Effector CD4-positive, alpha-beta T cell (primary cell): ENCODE measurements at regions not wholly inside any gene's neighbourhood (a gene's known extent, or its start where the extent isn't known, plus 50 kb on each side); places are given as distances from the start of the nearest gene placed in this dataset.
"Not testable (repeated sequence)": the region's sequence is repeated elsewhere in the genome, so short reads cannot be mapped to it uniquely, and the experiment has no call there.

Experiments used
- DNase-seq: peaks from one replicate; pipeline ENCODE4 v3.0.0-alpha.2; 2020

DNA sequence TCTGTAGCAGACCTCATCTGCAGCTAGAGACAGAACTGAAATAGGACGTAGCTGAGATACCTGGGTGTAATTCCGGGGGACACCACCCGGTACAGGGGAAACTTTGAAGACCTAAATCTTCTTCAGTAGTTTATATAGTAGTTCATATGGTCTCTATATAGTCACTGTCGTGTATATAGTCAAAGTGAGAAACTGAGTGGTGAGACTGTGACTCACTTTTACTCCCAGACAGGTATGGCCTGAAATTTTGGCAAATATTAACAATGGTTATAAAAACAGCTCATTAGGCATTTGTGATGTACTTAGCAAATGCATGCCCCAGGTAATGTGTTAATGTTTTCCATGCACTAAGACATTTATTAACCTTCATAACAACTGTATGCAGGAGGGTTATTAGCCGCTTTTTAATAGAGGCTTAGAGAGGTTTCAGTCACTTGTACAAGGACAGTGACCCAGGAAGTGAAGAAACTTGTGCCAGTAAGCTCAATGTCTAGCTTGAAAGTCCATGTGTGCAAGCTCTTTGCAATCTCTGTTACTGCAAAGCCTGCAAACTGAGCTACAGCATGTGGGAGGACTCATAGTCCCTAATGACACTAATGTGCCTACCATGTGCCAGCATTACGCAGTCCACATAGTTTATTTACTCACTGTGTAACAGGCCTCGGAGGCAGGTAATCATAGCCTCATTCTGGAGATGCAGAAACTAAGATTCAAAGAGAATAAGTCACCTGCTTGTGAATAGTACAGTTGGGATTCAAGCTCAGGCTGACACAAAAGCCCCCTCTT, 165.4 kb upstream of the CHD6 start:
- DNase-seq: no peak

DNA sequence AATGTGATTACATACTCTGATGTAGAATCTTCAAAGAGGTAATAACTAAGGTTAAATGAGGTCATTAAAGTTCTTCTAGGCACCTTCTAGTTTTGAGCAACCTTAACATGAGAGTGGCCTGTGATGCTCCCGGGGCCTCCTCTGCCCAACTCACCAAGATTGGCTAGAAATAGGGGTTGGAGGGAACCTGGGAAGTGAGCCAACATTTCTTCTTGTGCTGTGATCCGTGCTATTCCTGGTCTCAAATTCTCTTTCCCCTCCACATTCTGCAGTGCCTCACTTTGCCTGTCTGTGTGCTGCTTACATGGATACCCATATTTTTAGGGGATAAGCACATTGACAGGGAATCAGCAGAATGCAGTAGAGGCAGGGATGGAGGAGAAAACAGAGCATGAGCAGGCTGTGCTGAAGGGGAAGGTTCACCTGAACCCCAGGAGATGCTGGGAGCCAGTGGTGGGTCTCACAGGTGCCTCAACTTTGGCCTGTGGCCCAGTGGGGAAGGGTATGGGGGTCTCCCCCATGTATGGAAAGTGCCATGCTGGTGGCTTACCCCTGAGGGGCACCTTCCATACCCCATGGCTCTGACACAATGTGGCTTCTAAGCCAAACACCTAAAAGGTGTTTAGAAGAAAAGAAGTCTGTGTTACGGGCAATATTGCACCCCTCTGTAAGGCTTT, 164.7 kb upstream of the CHD6 start:
- DNase-seq: no peak

- DNase-seq: no peak
Measured at GRCh38 chr20:41782255-41782654, 164.1 kb upstream of the CHD6 start.

- DNase-seq: no peak
Measured at GRCh38 chr20:41776421-41776820, 158.2 kb upstream of the CHD6 start.

- DNase-seq: no peak
Measured at GRCh38 chr20:41774291-41774690, 156.1 kb upstream of the CHD6 start.

GRCh38 chr20:41770965-41771364, 152.8 kb upstream of the CHD6 start:
- no peak for DNase-seq

- DNase-seq: no peak
Measured at GRCh38 chr20:41770427-41770826, 152.2 kb upstream of the CHD6 start.

DNA sequence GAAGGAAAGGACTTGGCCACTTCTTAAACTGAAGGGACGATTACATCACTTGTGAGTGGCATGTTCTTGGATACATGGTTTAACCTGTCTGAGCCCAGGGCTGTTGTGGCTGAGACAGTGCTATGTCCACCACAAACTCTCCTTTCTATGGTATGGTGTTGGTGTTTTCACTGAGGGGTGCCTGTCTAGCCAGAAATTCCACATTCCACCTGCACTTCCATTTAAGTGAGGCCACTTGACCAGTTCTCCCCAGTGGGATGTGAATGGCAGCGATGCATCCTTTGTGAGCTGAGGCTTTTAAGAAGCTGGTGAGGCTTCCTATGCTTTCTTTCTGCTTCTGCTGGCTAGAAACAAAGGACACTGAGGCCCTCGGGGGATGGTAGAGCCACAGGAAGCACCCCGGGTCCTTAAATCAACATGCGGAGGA, 151.4 kb upstream of the CHD6 start:
- DNase-seq: no peak

DNA sequence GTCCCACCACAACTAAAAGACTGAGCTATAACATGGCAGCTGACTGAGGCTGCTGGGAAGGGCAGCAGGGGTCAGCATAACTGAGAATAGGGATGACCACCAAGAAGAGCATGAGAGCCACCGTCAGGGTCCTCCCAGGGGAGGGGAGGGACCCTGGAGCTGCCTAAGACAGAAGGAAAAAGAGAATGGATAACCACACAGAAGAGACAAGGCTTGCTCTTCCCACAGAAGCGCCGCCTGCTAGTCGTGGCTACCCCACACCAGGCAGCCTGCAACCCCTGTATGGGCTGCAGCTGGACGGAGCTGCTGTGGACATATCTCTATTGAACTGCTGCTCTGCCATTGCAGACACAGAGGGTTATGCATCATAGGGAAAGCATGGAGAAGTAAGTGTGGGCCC, 132.0 kb upstream of the CHD6 start:
- DNase-seq: no peak

DNA sequence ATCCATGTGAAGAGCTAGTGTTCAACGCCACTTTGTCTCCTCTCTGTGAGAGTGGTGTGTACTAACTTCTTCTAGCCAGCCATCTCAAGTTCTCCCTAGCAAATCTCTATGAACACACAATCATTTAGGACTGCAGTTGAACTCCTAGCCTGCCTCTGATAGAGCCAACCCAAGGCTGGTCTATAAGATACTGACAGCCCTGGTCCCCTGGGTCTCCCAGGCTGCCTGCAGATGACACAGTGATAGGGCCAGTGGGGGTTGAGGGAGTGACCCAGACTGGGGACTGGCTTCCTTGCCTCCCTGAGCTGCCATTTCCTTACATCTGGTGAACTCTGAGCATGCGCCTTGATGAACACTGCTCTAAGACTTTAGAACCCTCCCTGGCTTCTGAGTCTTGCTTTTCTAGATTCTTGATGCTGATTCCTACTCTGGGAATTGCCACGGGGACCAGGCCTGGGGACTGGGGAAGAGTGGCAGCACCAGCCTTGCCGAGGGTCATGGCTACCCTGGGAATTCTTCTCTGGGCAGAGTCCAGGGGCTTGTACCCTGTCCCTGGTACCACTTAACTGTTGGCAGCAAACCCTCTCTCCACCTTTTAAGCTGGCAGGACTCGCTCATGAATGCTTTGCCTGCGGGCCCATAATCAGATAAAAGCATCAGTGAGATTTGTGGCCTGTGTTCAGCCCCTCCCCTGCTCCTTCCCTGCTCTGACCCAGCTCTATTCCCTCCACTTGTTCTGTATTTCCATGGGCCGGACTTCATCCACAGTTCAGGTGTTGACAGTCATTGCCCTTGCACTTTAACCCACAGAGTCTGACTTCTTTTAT, 130.8 kb upstream of the CHD6 start:
- no peak for DNase-seq

GRCh38 chr20:41748051-41748450, 129.9 kb upstream of the CHD6 start:
- no peak for DNase-seq

GRCh38 chr20:41747226-41747625, 129.0 kb upstream of the CHD6 start:
- DNase-seq: no peak

GRCh38 chr20:41746635-41747034, 128.5 kb upstream of the CHD6 start:
- DNase-seq: no peak

- DNase-seq: no peak
Measured at GRCh38 chr20:41738604-41739206, 120.5 kb upstream of the CHD6 start.

- DNase-seq: no peak
Measured at GRCh38 chr20:41735949-41736348, 117.8 kb upstream of the CHD6 start.

DNA sequence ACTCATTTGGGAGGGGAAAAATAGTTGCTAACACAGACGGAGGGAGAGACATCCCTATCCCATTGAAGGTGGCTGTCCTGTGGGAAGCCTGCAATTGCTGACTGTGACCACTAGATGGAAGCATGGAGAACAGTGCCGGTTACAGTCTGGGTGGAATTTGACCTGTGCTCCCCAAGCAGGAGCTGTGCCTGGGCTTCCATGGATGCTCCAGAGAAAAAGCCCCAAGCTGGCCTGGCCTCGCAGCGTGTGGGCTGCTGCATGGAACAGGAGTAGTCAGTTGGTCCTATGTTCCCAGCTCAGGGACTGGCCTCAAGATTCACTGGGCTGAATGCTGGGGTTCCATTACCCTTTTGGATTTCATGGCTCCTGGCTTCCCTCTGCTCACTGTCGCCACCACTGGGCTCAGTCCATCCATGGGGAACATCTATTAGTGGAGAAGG, 116.3 kb upstream of the CHD6 start:
- DNase-seq: peak; percentile 5

GRCh38 chr20:41733151-41733550, 115.0 kb upstream of the CHD6 start:
- DNase-seq: no peak

- not testable (repeated sequence) for DNase-seq
Measured at GRCh38 chr20:41731198-41731597, 113.0 kb upstream of the CHD6 start.

GRCh38 chr20:41727681-41728080, 109.5 kb upstream of the CHD6 start:
- not testable (repeated sequence) for DNase-seq

- no peak for DNase-seq
Measured at GRCh38 chr20:41726727-41727126, 108.5 kb upstream of the CHD6 start.

GRCh38 chr20:41719151-41719550, 101.0 kb upstream of the CHD6 start:
- no peak for DNase-seq

GRCh38 chr20:41717483-41717882, 99.3 kb upstream of the CHD6 start:
- no peak for DNase-seq

GRCh38 chr20:41716911-41717310, 98.7 kb upstream of the CHD6 start:
- DNase-seq: no peak
